GM21825 (cell line): ENCODE measurements at regions not wholly inside any gene's neighbourhood (a gene's known extent, or its start where the extent isn't known, plus 50 kb on each side); places are given as distances from the start of the nearest gene placed in this dataset.
"Not testable (repeated sequence)": the region's sequence is repeated elsewhere in the genome, so short reads cannot be mapped to it uniquely, and the experiment has no call there.

Experiments
- ATAC-seq: cut with Tn5 transposase; IDR thresholded peaks from one replicate; pipeline ENCODE4 v1.9.1; 2021; ENCODE audit warnings: mild to moderate bottlenecking, moderate library complexity; ENCODE audit not compliant: unreplicated experiment

- no peak for ATAC-seq
Observed at GRCh38 chr1:101124405-101124804, 98.8 kb upstream of the DPH5 start.

DNA sequence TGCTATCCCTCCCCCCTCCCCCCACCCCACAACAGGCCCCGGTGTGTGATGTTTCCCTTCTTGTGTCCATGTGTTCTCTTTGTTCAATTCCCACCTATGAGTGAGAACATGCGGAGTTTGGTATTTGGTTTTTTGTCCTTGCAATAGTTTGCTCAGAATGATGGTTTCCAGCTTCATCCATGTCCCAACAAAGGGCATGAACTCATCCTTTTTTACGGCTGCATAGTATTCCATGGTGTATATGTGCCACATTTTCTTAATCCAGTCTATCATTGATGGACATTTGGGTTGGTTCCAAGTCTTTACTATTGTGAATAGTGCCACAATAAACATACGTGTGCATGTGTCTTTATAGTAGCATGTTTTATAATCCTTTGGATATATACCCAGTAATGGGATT lies 98.3 kb upstream of the DPH5 start:
- ATAC-seq = not testable (repeated sequence)

DNA sequence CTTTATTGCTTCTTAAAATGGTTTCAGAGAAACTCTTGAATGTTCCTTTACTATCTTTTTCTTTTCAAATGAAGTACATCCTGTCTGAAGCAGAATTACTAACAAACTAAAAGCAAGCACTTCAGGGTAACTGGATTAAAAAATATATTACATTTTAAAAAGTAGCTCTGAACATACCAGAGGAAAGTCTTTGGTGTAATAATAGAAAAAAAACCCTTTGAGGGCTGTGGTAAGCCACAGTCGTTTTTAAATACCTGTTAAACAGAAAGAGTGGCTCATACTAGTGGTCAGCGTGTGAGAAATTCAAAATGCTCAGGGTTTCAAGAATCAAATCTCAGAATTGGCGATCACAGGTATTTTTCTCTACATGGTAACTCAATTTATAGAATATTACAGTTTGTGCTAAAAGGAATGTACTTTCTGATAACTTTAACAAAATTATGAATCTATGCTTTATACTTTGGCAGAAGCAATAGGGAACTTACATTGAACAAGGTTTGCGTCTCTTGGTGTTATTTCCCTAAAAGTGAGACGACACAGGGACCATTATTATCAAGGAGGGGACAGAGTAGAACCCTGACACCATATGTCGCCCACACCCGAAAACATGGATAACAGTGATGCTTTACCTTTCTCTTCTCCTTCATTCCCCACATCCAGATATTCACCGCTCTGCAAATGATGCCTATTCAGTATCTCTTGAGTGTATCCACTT lies 97.0 kb upstream of the DPH5 start:
- peak; percentile 94 for ATAC-seq

GRCh38 chr1:101121975-101122374 lies 96.4 kb upstream of the DPH5 start:
- no peak for ATAC-seq

- no peak for ATAC-seq
Observed at GRCh38 chr1:101121504-101121903, 95.9 kb upstream of the DPH5 start.

- ATAC-seq = no peak
Observed at GRCh38 chr1:101120868-101121267, 95.3 kb upstream of the DPH5 start.

- ATAC-seq = no peak
Observed at GRCh38 chr1:101119289-101119688, 93.7 kb upstream of the DPH5 start.

- ATAC-seq = no peak
Observed at GRCh38 chr1:101116006-101116405, 90.4 kb upstream of the DPH5 start.

DNA sequence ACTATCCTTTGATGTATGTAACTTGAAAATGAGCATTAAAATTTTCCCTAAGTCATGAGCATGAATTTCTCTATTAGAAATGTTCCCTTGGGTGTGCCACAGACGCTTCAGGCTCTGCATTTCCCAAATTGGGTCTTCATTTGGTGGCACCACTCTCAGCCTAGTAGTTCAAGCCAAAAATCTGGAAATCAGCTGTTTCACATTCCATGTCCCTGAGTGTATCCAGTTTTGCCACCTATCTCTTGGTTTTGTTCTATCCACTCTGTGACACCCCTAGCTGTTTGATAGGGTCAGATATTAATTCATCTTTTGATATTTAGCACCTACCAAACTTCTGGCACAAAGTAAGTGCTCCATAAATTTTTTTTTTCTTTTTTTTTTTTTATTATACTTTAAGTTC lies 89.5 kb upstream of the DPH5 start:
- no peak for ATAC-seq

- not testable (repeated sequence) for ATAC-seq
Observed at GRCh38 chr1:101114128-101114527, 88.5 kb upstream of the DPH5 start.

GRCh38 chr1:101112051-101112780 lies 86.6 kb upstream of the DPH5 start:
- ATAC-seq = peak; percentile 95

DNA sequence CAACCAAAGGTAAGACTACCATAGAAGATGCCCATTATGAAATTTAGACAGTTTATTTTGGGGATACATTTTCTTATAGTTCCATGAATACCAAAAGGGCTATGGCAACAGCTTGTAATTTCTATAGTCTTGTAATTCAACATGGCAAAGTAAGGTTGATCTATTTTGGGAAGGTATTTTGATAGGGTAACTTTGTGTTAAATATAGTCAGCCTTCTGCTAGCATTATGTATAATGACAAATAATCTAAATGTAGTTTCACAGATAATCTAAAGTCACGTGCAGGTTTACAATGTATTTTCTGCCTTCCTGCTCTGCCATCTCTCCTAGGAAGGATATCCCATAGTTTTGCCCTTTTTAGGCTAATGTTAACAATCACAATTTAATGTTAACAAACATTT lies 85.9 kb upstream of the DPH5 start:
- no peak for ATAC-seq

DNA sequence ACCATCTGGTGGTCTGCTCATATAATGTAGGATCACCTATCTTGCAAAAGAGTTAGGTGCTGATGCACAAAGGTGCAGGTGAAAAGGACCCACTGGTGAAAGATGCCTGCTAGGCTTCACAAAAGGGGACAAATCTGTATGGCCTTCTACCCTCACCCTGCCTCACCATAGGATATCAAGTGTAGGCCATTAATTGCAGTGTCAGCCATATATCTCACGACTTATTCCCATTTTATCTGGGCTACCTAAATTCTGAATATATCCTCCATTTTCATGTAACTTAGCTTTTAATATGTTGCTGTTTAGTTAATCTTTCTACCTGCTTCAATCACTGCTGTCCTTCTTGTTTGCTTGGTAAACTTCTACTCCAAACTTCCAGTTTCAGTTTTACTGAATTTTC lies 84.2 kb upstream of the DPH5 start:
- ATAC-seq = no peak

DNA sequence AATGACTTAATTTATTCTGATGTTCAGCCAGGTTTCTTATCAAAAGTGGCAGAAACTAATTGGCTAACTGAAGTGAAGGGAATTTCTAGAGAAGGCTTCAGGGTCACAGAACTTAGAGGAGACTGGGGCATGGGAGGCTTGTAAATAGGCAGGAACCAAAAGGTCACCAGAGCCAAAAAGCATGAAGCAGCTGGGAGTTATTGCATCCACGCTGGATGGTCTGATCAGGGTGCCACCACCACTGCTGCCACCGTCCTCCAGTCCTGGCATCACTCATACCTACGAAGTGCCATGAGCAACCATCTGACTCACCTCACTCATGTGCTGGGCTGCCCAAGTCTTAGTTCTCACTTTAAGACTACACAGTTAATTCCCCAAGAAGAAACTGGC lies 82.5 kb upstream of the DPH5 start:
- ATAC-seq = no peak

DNA sequence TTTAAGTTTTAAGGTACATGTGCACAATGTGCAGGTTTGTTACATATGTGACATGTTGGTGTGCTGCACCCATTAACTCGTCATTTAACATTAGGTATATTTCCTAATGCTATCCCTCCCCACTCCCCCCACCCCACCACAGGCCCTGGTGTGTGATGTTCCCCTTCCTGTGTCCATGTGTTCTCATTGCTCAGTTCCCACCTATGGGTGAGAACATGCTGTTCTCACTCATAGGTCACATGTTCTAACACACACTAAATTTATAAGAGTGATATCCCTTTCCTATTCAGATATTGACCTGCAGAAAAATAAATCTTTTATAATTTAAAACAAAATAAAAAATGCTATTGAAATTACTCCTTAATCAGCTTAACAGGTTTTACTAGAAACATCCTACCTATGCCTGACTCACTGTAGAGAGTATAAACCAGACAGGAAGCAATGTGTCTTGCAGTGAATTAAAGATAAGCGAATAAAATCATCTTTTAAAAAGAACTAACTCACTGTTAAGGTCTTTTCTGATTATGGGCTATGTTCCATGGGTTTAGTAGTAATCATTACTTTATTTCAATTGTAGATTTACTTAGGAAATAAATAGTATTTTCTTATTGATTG lies 82.0 kb upstream of the DPH5 start:
- no peak for ATAC-seq

- ATAC-seq = no peak
Observed at GRCh38 chr1:101105877-101106276, 80.3 kb upstream of the DPH5 start.

GRCh38 chr1:101102426-101103156 lies 77.0 kb upstream of the DPH5 start:
- ATAC-seq = no peak

DNA sequence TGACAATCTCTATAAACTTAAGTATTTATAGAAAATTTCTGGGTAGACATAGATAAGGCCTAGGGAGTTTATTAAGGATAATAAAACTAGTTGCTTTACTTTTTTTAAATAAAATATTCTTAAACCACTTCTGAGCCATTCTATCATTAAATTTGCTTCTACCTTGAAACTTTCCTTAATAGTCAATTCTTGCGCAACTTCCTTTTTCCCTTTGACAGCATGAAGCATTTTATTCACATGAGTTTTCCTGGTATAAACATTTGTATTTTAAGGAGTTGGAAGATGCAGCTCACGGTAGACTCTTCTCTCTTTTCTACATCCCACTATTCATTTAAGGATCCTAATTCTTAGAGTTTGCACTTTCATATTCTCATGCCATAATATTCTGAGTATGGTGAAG lies 75.8 kb upstream of the DPH5 start:
- ATAC-seq = no peak

DNA sequence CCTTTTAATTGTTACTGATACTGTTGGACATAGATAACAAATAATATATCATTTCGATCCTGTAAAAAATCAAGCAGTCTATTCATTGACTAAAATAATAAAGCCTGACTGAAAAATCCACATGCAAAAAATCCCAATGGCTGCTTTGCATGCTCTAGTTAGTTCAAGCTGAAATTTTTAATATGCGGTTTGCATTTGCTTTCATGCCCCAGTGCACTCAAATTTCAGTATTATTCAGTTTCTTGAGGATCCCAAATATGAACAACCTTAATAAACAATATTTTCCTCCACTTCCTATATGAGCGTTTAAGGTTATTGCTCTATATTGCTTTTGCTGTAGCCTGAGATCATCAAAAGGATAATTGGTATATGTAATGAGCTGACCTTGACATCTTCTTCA lies 75.1 kb upstream of the DPH5 start:
- ATAC-seq = no peak

DNA sequence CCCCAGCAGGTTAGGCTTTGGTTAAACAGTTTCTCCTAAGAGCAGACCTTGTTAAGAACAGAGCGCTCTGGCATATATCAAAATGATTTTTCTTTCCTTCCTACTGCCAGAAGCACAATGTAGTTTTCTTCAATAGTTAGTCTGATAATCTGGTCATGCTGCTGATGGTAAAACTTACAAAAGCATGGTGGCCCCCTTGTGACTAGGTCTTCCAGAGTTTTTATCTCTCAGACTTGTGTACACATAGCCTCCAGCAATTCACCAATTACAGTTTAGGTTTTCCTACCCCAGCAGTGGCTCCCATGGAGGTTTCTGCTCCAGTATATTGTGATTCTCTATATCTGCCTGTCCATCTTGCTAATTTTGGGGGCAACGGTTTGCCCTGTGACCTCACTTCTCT lies 73.3 kb upstream of the DPH5 start:
- ATAC-seq = no peak

- ATAC-seq = no peak
Observed at GRCh38 chr1:101098327-101098726, 72.7 kb upstream of the DPH5 start.
